Activated CD4-positive, CD25-positive, alpha-beta regulatory T cell treated with anti-CD3 and anti-CD28 coated beads, Interleukin-2, amount 50 U/mL, for 72 hours (primary cell): ENCODE measurements at regions not wholly inside any gene's neighbourhood (a gene's known extent, or its start where the extent isn't known, plus 50 kb on each side); places are given as distances from the start of the nearest gene placed in this dataset.

Experiments
- DNase-seq: peaks from one replicate; pipeline ENCODE4 v3.0.0; 2021

DNA sequence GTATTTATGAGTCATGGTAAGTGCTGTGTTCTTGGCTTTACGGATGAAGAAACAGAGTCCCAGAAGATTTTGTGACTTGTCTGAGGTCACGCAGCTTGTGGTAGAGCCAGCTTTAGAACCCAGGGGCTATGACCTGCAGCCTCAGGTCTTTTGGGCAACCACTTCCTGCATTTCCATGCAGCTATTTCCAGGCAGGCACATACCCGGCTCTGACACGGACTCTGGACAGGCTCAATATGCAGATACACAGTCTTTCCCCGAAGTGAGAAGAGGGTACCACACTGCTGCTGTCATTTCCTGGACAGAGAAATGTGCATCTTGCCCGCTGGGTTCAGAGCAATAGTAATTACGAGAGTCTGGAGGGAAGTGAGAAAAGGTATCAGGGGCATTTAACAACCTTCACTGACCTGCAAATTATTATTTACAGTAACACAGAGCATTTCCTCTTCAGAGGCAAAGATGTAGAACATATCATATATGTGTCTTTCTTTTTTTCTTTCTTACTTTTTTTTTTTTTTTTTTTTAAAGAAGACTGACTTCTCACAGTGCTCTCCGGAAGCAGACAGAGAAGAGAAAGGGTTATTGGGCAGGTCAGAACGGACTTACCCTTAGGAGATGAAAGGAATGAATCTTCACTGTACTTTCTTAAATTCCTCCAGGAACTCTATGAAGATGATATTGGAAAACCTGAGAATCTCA lies 185.1 kb downstream of the CLIC5 start:
- peak; percentile 48 for DNase-seq

GRCh38 chr6:45829873-45830272 lies 185.8 kb downstream of the CLIC5 start:
- DNase-seq: no peak

DNA sequence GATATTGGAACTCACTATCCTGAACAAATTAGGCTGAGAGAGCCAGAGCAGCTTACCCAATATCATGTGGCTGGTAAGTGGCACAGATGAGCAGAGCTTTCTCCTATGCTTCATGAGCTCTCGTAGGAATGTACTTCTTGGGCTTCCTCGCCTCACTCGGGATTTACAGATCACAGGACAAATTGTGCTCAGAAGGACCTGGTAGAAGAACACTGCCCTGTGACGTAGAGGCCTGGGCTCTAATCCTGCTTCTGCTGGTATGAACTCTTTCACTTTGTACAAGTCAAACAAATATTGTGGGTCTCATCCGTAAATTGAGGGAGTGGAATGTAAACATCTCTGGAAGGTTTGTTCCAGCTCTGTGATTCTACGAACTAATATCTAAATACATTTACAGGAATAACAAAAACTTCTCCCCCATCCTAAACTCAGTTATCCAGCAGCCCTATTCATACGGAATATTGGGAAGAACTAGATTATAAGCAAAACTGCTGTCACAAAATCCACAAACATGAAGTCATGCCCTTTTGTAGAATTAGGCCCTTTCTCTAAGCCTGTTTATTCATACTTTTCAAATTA lies 187.6 kb downstream of the CLIC5 start:
- DNase-seq: no peak

DNA sequence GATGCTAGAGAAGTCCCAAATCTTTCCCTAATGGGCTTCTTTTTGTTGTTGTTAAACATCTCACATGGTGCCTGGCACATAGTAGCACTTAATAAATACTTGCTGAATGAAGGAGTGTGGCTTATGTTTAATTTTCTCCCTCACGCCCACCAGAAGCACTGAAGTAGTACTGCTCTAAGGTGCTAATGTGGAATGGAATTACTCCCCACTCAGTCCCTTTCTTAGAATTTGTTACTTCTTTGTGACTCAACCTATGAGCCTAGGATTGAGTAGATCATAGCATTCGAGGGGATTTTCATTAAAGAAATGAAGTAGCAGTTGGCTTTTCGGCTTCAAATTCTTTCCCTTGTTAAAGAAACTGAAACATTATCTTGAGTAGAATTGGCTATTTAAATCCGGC lies 192.8 kb downstream of the CLIC5 start:
- DNase-seq: no peak

DNA sequence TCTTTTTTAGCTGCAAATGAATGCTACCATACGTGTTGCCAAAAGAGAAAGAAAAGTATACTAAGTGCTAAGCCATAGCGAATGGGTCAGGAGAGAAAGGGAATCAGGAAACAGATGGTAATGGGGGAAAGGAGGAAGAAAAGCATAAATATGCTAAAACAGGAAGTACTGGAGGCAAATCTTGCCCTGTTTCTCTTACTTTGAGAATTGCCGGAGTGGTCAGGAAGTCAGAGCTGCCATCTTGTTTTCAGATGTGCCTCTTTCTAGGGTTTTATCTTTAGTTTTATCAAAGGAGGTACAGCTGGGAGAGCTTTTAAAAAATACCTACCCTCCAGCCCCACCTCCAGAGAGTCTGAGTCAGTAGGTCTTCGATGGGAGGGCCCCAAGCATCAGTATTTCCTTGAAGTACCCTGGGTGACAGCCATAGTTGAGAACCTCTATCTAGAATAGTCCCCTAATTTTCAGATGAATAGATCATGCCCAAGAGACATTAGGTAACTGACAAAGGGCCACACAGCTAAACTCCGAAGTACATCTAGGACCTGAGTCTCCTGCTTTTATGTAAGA lies 193.3 kb downstream of the CLIC5 start:
- DNase-seq: no peak

DNA sequence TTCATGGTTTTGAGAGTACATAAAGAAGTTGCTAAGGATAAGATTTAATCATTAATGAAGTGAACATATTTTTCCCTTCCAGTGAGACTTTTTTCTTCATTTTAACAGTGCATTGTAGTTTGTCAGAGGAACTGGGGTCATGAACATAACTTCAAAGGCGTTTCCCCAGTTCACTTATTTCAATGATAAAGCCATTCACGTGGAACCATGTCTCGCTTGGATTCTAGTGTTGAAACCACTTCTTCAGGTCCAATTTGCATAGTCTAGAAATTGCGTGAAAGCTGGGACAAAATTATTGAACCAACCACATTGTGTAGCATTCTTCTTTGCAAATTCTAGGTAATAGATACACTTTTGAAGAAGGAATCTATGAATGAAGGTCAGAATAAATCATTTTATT lies 197.0 kb downstream of the CLIC5 start:
- DNase-seq: no peak

DNA sequence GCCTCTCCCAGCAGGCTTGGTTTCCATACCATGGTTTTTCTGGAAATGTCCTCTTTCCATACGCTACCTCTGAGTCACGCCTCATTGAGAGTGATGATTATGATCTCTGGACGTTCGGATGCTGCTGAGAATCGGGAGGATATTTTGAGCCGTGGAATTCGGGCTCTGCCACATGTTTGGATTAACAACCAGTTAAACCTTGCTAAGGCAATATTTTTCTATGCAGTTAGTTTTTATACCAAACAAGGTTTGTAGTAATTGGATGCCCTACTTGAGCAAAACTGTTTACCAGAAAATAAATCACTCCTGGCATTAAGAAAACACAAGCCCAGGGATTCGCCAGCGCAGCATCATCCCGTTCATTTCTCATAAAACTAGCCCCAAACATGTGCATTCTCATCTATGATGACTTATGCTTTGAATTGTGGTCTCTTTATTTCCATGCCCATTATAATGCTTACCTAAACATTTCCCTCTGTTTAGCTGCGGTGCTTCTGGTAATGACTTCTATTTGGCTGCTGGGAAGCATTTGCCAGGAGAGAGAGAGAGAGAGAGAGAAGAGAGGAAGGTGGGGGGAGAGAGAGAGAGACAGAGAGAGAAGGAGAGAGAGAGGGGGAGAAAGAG lies 198.9 kb downstream of the CLIC5 start:
- no peak for DNase-seq

GRCh38 chr6:45815466-45816125 lies 200.1 kb downstream of the CLIC5 start:
- DNase-seq: no peak

DNA sequence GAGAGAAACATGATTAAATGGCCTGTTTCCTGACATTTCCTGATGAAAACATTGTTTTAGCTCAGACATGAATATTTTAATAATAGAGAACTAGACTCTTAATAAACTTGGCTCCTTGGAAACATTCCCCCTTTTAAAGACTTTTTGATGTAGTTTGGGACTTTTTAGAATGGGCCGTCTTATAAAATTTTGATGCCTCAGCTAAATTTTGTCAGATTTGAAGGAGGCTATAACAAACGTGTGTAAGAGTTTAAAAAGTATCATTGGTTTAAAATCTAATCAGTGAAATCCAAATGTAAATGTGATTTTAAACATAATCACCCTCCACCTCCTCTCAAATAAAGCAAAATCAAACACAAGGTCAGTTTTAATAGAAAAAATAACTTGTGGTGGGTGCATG lies 200.9 kb downstream of the CLIC5 start:
- DNase-seq: no peak

GRCh38 chr6:45813943-45814342 lies 201.7 kb downstream of the CLIC5 start:
- no peak for DNase-seq

DNA sequence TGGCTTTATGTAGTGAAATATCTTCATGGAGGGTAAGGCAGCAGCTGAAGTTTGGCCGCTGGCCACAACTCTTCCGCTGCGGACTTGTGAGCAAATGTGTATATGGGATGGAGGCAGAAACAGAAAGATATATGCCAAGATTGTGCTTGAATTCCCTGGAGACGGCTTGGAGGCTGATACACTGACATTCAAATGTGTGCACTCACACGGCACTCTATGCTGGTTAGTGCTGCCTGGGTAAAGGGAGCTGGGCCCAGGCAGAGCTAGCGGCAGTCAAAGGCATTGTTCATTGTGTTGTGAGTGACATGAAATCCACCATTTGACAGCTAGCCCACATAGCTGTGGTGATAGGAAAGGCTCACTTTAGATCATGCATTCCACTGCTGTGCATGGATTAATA lies 202.7 kb downstream of the CLIC5 start:
- no peak for DNase-seq

DNA sequence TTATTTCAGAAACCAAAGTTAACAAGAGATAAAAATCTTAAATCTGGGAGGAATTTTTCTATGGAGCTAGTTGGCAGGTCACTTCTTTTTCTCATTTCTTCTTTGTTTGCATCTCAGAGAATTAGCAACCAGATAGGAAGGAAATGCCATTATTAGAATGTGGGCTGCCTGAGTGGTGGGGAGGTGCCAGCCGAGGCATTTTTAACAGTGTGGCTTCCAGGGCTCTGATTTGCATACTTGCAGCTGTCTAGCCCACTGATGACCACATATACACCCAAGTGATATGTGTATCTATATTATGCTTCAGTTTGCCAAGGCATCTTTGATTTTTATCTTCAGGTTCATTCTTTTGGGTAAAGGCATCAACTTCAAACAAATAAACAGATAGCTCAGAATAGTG lies 206.7 kb downstream of the CLIC5 start:
- no peak for DNase-seq

DNA sequence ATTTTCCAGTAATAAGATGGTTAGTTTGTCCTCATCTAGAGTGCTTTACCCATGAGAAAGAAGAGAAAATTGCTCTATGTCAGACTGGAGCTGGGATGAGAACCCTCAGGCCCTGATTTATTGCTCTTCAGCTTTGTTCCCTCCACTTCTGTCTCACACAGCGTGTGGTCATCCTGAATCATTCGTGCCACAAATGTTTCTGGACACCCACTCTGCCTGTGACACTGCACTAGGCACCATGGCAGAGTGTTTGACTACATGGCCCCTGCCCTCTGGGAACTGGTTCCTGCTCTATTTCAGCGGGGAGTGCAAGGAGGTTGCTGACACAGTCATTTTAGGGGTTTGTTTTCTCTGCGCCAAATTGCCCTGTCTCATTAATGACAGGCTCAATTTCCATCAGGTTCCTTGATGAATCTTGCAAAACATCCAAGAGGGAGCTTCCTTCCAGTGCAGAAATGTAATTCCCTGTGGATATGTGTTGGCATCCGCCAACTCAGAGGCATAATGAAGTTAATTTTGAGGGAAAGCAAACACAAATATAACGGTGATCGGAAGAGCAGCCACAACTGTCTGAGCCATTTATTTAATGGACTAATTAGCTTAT lies 207.5 kb downstream of the CLIC5 start:
- no peak for DNase-seq

GRCh38 chr6:45807311-45808041 lies 208.2 kb downstream of the CLIC5 start:
- DNase-seq: no peak

GRCh38 chr6:45806172-45806571 lies 209.5 kb downstream of the CLIC5 start:
- DNase-seq: no peak

- DNase-seq: no peak
Measured at GRCh38 chr6:45803071-45803470, 212.6 kb downstream of the CLIC5 start.

GRCh38 chr6:45801471-45802289 lies 214.0 kb downstream of the CLIC5 start:
- peak; percentile 35 for DNase-seq

GRCh38 chr6:45800911-45801310 lies 214.7 kb downstream of the CLIC5 start:
- no peak for DNase-seq

DNA sequence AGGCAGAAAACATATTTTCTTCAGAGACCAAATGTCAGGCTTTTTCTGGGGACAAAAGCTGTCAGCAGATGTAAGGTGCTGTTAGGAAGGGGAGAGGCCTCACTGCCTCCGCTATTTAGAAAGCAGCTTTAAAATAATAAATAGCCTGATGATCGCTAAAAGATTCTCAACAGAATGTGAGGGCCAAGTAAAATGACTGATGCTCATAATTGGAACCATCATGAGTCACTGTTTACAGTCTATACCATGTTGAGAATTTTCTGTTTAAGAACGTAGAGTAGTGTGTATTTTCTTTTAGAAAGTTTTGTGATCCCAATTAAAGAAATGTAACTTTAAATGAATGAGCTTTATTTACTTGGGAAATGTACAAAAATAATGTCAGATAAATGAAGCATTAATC lies 220.0 kb downstream of the CLIC5 start:
- no peak for DNase-seq

DNA sequence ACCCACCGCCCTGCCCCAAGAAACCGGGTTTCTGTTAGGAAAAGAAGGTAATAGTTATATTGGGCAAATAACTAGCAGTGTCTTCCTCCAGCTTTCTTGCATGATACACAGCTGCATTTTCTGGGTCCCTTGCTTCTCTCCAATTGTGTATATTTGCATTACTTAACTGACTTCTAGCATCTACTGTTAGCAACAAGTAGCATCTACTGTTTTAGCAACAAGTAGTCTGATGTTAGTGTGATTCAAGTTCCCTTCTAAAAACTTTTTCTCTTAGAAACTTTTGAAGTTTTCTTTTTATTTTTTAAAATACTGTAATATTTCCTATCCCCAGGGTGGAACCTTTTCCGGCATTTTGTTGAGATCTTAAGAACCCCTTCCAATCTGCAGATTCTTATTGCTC lies 221.2 kb downstream of the CLIC5 start:
- DNase-seq: no peak
